Small intestine (tissue), 7 donors: ENCODE measurements at regions not wholly inside any gene's neighbourhood (a gene's known extent, or its start where the extent isn't known, plus 50 kb on each side); places are given as distances from the start of the nearest gene placed in this dataset.

Experiments used
- DNase-seq, 2 donors: peaks; one replicate each; pipeline versions ENCODE4 v3.0.0 to v3.0.0-alpha.2; 2013
- FAIRE-seq: peaks from 2 replicates; lab custom pipeline; 2012; peaks lifted over from hg19 to GRCh38; lab: Jason Lieb, UNC
- H3K27ac ChIP-seq, 3 donors: one replicate each; pipeline ENCODE4 v1.5.1; 2013; ENCODE audit warnings: low read length in 2 of 3, mild to moderate bottlenecking in 2 of 3, control low read depth in 1 of 3, inconsistent platforms in 1 of 3, low read depth in 1 of 3, moderate library complexity in 1 of 3
- H3K27me3 ChIP-seq, 3 donors: one replicate each; pipeline ENCODE4 v1.6.1; 2013; ENCODE audit warnings: low read length in 3 of 3, inconsistent platforms in 1 of 3; ENCODE audit not compliant: control insufficient read depth in 3 of 3, insufficient read depth in 3 of 3
- H3K36me3 ChIP-seq, 3 donors: one replicate each; pipeline ENCODE4 v1.6.1; 2013; ENCODE audit warnings: low read length in 3 of 3, inconsistent platforms in 1 of 3, low read depth in 1 of 3, mild to moderate bottlenecking in 1 of 3, moderate library complexity in 1 of 3; ENCODE audit not compliant: control insufficient read depth in 3 of 3, insufficient read depth in 2 of 3
- H3K4me1 ChIP-seq, 3 donors: one replicate each; pipeline ENCODE4 v1.6.1; 2013; ENCODE audit warnings: low read length in 2 of 3, inconsistent platforms in 1 of 3, low read depth in 1 of 3, mild to moderate bottlenecking in 1 of 3, moderate library complexity in 1 of 3; ENCODE audit not compliant: control insufficient read depth in 3 of 3, insufficient read depth in 2 of 3
- H3K4me3 ChIP-seq, 3 donors: one replicate each; pipeline ENCODE4 v1.5.1; 2013; ENCODE audit warnings: low read length in 3 of 3, control low read depth in 1 of 3, inconsistent platforms in 1 of 3, low read depth in 1 of 3, mild to moderate bottlenecking in 1 of 3, moderate library complexity in 1 of 3
- H3K9me3 ChIP-seq, 2 donors: one replicate each; pipeline ENCODE4 v1.6.1; 2013; ENCODE audit warnings: low read depth in 1 of 2, low read length in 1 of 2; ENCODE audit not compliant: control insufficient read depth in 2 of 2, insufficient read depth in 1 of 2
- WGBS, 3 donors: extraction: QIAGEN DNeasy Blood & Tissue Kit; methylation state at CpG; one replicate each; pipeline ENCODE4 v1.1.7; 2013; 5-methylcytosine and 5-hydroxymethylcytosine counted together
- donor health status: healthy with polysubstance abuse.
- donor health status: control.
- donor health status: control.
- donor health status: Bipolar disorder and iron deficiency.
- donor health status: healthy.

- FAIRE-seq = no peak
- Histone ChIP-seq H3K36me3 (no peaks in the 10 kb centered on the region), H3K4me3 (no peak overlapping the region), H3K27ac (no peak overlapping the region), H3K4me1 (no peaks in the 10 kb centered on the region), H3K9me3 (no peaks in the 10 kb centered on the region), H3K27me3 (no peaks in the 10 kb centered on the region)
- no peak for DNase-seq
- WGBS, 3 donors = 70 to 72% (median 71%) methylated on average over 5 of the region's 5 CpGs
Measured at GRCh38 chr11:93902921-93903320, 52.5 kb upstream of the VSTM5 start.

GRCh38 chr11:93903989-93904388, 53.6 kb upstream of the VSTM5 start:
- Histone ChIP-seq H3K4me1 (no peaks in the 10 kb centered on the region), H3K27me3 (no peaks in the 10 kb centered on the region), H3K9me3 (no peaks in the 10 kb centered on the region), H3K4me3 (no peak overlapping the region), H3K27ac (no peak overlapping the region), H3K36me3 (no peaks in the 10 kb centered on the region)
- FAIRE-seq = no peak
- WGBS, 3 donors = 59 to 61% (median 60%) methylated on average over 6 of the region's 6 CpGs
- DNase-seq = peak in 1 of 2 donors; percentile 15

DNA sequence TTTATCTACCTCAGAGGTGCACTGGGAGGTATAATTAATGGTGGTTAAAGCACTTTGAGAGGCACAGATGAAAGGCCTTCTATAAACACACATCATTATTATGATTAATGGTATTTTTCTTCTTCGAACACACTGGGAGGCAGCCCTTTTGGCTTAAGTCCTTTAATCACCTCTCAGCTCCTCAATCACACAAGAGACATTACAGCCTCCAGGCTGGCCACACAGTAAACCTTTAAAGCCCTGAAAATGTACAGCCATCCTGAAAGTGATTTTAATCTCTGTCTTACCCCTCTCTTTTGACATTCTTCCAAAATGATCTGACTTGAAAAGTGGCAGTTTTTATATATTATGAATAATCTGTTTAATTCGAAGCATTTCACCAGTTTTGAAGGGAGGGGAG, 54.3 kb upstream of the VSTM5 start:
- DNase-seq (no peak), FAIRE-seq (no peak)
- H3K27ac ChIP-seq = no peak overlapping the region
- H3K4me1 ChIP-seq = no peaks in the 10 kb centered on the region
- WGBS, 3 donors = 50 to 71% (median 63%) methylated on average over 2 of the region's 2 CpGs
- no peak overlapping the region for H3K4me3 ChIP-seq
- H3K36me3 ChIP-seq = no peaks in the 10 kb centered on the region
- no peaks in the 10 kb centered on the region for H3K27me3 ChIP-seq
- H3K9me3 ChIP-seq = no peaks in the 10 kb centered on the region

DNA sequence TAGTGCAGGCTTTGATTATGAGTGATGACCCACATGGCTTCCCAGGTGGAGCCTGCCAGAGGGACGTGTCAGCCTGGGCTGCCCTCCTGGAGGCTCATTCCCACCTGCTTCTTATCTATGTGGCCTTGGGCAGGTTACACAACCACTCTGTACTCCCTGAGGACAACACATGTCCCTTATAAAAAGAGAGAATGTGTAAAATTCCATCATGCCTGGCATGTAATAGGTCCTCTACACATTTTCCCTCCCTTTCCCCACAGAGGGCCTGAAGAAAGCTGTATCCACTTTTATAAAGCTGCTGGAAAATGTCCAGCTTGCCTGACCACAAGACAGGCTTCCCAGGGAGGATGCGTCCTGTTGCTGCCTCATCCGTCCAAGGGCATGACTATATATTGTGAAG, 55.0 kb upstream of the VSTM5 start:
- Histone ChIP-seq H3K36me3 (no peaks in the 10 kb centered on the region), H3K4me3 (no peak overlapping the region), H3K27ac (no peak overlapping the region), H3K4me1 (no peaks in the 10 kb centered on the region), H3K27me3 (no peaks in the 10 kb centered on the region), H3K9me3 (no peaks in the 10 kb centered on the region)
- WGBS, 3 donors = 55 to 68% (median 56%) methylated on average over 3 of the region's 3 CpGs
- FAIRE-seq (no peak), DNase-seq (peak in 1 of 2 donors; percentile 28)

GRCh38 chr11:93906486-93906885, 56.1 kb upstream of the VSTM5 start:
- DNase-seq (no peak), FAIRE-seq (no peak)
- H3K27me3 ChIP-seq = no peaks in the 10 kb centered on the region
- no peak overlapping the region for H3K27ac ChIP-seq
- H3K4me1 ChIP-seq = no peaks in the 10 kb centered on the region
- 49 to 67% (median 61%) methylated on average over 2 of the region's 2 CpGs for WGBS, 3 donors
- no peak overlapping the region for H3K4me3 ChIP-seq
- H3K9me3 ChIP-seq = no peaks in the 10 kb centered on the region
- no peaks in the 10 kb centered on the region for H3K36me3 ChIP-seq

DNA sequence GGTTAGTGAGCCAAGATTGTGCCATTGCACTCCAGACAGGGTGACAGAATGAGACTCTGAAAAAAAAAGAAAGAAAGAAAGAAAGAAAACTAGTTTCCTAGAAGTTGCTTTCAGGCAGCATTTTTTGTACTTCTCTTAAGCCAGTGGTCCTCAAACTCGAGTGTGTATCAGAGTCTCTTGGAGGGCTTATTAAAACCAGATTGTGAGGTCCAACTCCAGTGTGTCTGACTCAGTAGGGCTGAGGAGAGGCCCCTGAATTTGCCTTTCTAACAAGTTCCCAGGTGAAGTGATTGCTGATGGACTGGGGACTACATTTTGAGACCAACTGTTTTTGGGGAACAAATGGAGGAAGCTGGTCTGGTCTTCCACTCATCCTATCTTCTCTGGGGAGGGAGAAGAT, 57.5 kb upstream of the VSTM5 start:
- H3K4me1 ChIP-seq = no peaks in the 10 kb centered on the region
- no peak overlapping the region for H3K4me3 ChIP-seq
- no peak overlapping the region for H3K27ac ChIP-seq
- no peak for FAIRE-seq
- H3K36me3 ChIP-seq = no peaks in the 10 kb centered on the region
- no peaks in the 10 kb centered on the region for H3K27me3 ChIP-seq
- no peaks in the 10 kb centered on the region for H3K9me3 ChIP-seq
- 38 to 58% (median 47%) methylated on average over 1 of the region's 1 CpG for WGBS, 3 donors
- no peak for DNase-seq

DNA sequence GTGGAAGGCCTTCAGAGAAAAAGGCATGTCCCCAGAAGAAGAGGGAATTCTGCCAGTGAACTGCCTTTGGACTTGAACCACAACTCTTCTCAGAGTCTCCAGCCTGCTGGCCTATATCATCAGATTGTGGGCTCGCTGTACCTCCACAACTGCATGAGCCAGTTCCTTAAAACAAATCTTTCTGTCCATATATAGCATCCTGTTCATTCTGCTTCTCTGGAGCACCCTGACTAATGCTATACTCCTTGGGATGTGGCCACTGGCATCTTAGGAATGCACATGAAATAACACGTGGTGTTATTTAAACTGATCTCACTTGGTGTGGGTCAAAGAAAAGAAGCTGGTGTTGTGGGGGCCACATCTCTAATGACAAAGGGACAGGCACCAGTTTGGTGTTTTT, 58.3 kb upstream of the VSTM5 start:
- Histone ChIP-seq H3K4me3 (no peak overlapping the region), H3K4me1 (no peaks in the 10 kb centered on the region), H3K36me3 (no peaks in the 10 kb centered on the region), H3K27ac (no peak overlapping the region), H3K27me3 (no peaks in the 10 kb centered on the region), H3K9me3 (no peaks in the 10 kb centered on the region)
- 46 to 58% (median 50%) methylated on average over 2 of the region's 2 CpGs for WGBS, 3 donors
- FAIRE-seq (no peak), DNase-seq (no peak)

DNA sequence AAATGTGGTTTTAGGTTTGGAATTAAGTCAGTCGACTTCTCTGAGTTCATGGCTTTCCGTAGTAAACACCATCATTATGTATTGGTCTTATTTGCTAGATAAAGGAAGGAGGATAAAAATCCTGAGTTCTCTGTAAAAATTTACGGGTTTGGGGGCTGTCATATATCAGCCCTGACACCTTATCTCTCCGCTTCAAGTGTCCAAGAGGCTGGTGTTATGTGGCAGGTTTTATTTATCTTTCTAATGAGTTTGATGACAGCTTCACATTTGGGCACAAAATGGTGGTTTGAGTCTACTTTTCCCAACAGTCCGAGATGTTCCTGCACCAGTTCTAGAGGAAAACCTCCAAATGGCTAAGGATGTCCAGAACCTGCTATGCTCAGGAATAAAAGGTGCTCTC, 67.3 kb upstream of the VSTM5 start:
- no peaks in the 10 kb centered on the region for H3K27me3 ChIP-seq
- H3K36me3 ChIP-seq = no peaks in the 10 kb centered on the region
- WGBS, 3 donors = 77 to 84% (median 79%) methylated on average over 5 of the region's 5 CpGs
- DNase-seq (no peak), FAIRE-seq (no peak)
- H3K9me3 ChIP-seq = peaks cover 0 to 4% of the 10 kb centered on the region in 2 donors
- no peak overlapping the region for H3K4me3 ChIP-seq
- no peak overlapping the region for H3K27ac ChIP-seq
- no peaks in the 10 kb centered on the region for H3K4me1 ChIP-seq

DNA sequence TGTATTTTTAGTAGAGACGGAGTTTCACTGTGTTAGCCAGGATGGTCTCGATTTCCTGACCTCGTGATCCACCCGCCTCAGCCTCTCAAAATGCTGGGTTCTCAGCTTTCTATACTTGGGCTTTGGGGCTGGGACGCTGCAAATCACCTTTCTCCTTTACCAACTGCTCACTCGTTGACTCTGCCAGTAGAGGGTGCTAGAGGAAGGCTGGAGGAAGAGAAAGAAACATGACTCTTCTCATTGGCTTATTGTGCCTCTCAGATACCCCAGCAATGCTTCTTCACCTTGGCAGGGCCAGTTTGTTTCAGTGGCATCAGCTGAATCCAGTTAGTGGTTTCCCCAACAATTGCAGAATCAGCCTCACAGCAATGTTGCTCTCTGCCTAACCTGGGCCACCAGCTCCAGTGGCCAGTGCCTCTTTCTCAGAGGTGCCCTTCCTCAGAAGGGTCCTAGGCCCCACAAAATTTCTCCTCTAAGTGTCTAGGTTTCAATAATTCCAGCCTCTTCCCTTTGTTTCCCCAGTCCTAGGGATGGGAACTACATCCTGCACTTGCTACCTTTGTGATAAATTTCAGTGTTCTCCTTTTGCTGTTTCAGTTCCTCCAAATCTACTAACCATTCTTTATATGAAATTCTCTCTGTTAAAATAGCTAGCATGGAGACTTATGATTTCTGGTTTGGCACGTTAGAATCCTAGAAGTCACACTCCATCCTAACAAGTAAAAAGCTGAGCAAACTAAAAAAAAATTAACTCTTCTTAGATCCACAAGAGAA, 71.5 kb upstream of the VSTM5 start:
- H3K36me3 ChIP-seq = no peaks in the 10 kb centered on the region
- H3K27ac ChIP-seq = peak overlapping the region in 1 of 3 donors; percentile 66
- WGBS, 3 donors = 29 to 45% (median 35%) methylated on average over 7 of the region's 7 CpGs
- peaks cover 0 to 4% of the 10 kb centered on the region in 2 donors for H3K9me3 ChIP-seq
- H3K4me1 ChIP-seq = no peaks in the 10 kb centered on the region
- no peak for FAIRE-seq
- H3K4me3 ChIP-seq = no peak overlapping the region
- H3K27me3 ChIP-seq = no peaks in the 10 kb centered on the region
- peak; percentile 62 to 72 for DNase-seq
